PFSK-1 (cell line): ENCODE measurements at regions not wholly inside any gene's neighbourhood (a gene's known extent, or its start where the extent isn't known, plus 50 kb on each side); places are given as distances from the start of the nearest gene placed in this dataset.

Experiments used
- FOXP2 ChIP-seq: optimal IDR thresholded peaks from 2 replicates; pipeline ENCODE3; 2011; ENCODE audit warnings: borderline replicate concordance, control low read depth, inconsistent platforms; ENCODE audit not compliant: insufficient read depth; ENCODE audit errors: extremely low read length, extremely low read depth
- POLR2AphosphoS5 ChIP-seq: IDR thresholded peaks from 2 replicates; pipeline ENCODE4 v1.6.1; 2012; ENCODE audit warnings: low read depth, mild to moderate bottlenecking, control low read depth, low read length, moderate library complexity
- REST ChIP-seq, 2 experiments: IDR thresholded peaks; 2 replicates each; pipeline versions ENCODE4 v1.6.1 to v1.8.0; 2011 to 2012; ENCODE audit warnings: low read depth in 2 of 2, low read length in 2 of 2, control low read depth in 1 of 2, inconsistent platforms in 1 of 2, mild to moderate bottlenecking in 1 of 2, moderate library complexity in 1 of 2; ENCODE audit not compliant: insufficient read depth in 1 of 2
- SIN3A ChIP-seq: IDR thresholded peaks from 2 replicates; pipeline ENCODE4 v1.6.1; 2012; ENCODE audit warnings: mild to moderate bottlenecking, low read length, moderate library complexity, borderline replicate concordance; ENCODE audit not compliant: insufficient read depth
- TAF1 ChIP-seq: IDR thresholded peaks from 2 replicates; pipeline ENCODE4 v1.6.1; 2012; ENCODE audit warnings: low read length, control low read depth, borderline replicate concordance; ENCODE audit not compliant: insufficient read depth

- no peak for TF ChIP-seq POLR2AphosphoS5
- no peak for TF ChIP-seq REST (IDR thresholded peaks at IDR 0.05; ENCODE audit: insufficient read depth in 1 of 2, low read depth in 2 of 2, low read length in 2 of 2)
- no peak for TF ChIP-seq SIN3A
- no peak for TF ChIP-seq TAF1
- TF ChIP-seq FOXP2 = no peak
These were observed 818.0 kb downstream of the MAFB start for GRCh38 chr20:39871013-39871412.

GRCh38 chr20:39865446-39865845, 823.6 kb downstream of the MAFB start:
- TF ChIP-seq POLR2AphosphoS5 (no peak), TAF1 (no peak), SIN3A (no peak), REST (IDR thresholded peaks at IDR 0.05; ENCODE audit: insufficient read depth in 1 of 2, low read depth in 2 of 2, low read length in 2 of 2) (no peak), FOXP2 (no peak)

GRCh38 chr20:39862470-39862891, 826.6 kb downstream of the MAFB start:
- no peak for TF ChIP-seq REST (IDR thresholded peaks at IDR 0.05; ENCODE audit: insufficient read depth in 1 of 2, low read depth in 2 of 2, low read length in 2 of 2)
- no peak for TF ChIP-seq TAF1
- TF ChIP-seq FOXP2 = no peak
- TF ChIP-seq SIN3A = no peak
- no peak for TF ChIP-seq POLR2AphosphoS5

- no peak for TF ChIP-seq TAF1
- TF ChIP-seq REST (IDR thresholded peaks at IDR 0.05; ENCODE audit: insufficient read depth in 1 of 2, low read depth in 2 of 2, low read length in 2 of 2) = no peak
- no peak for TF ChIP-seq FOXP2
- no peak for TF ChIP-seq POLR2AphosphoS5
- TF ChIP-seq SIN3A = no peak
These were observed 827.7 kb downstream of the MAFB start for GRCh38 chr20:39861381-39861780.

- no peak for TF ChIP-seq SIN3A
These were observed 831.2 kb downstream of the MAFB start for GRCh38 chr20:39857835-39858234.

GRCh38 chr20:39857187-39857586, 831.8 kb downstream of the MAFB start:
- TF ChIP-seq FOXP2 (no peak), TAF1 (no peak), SIN3A (no peak), POLR2AphosphoS5 (no peak), REST (IDR thresholded peaks at IDR 0.05; ENCODE audit: insufficient read depth in 1 of 2, low read depth in 2 of 2, low read length in 2 of 2) (no peak)
